Osteoblast (primary cell): ENCODE measurements at regions not wholly inside any gene's neighbourhood (a gene's known extent, or its start where the extent isn't known, plus 50 kb on each side); places are given as distances from the start of the nearest gene placed in this dataset.

Experiments used
- DNase-seq: peaks from one replicate; pipeline ENCODE4 v3.0.0; 2011; ENCODE audit warnings: low spot score, mixed read lengths; ENCODE audit not compliant: insufficient read length; ENCODE audit errors: missing footprints
- H2AFZ ChIP-seq: 2 replicates; pipeline ENCODE4 v1.6.0; 2011; ENCODE audit warnings: mild to moderate bottlenecking, low read length
- H3K27ac ChIP-seq: 2 replicates; pipeline ENCODE4 v1.5.1; 2011; ENCODE audit warnings: mild to moderate bottlenecking, low read depth, low read length, moderate library complexity
- H3K27me3 ChIP-seq: 2 replicates; pipeline ENCODE4 v1.6.0; 2012; ENCODE audit warnings: mild to moderate bottlenecking, control low read depth, inconsistent platforms, low read length, moderate library complexity; ENCODE audit not compliant: insufficient read depth
- H3K36me3 ChIP-seq: 2 replicates; pipeline ENCODE4 v1.5.1; 2011; ENCODE audit warnings: mild to moderate bottlenecking, low read length, control low read depth, moderate library complexity; ENCODE audit not compliant: insufficient read depth
- H3K4me1 ChIP-seq: 2 replicates; pipeline ENCODE4 v1.5.1; 2011; ENCODE audit warnings: mild to moderate bottlenecking, low read length, control low read depth, moderate library complexity; ENCODE audit not compliant: insufficient read depth
- H3K4me2 ChIP-seq: 2 replicates; pipeline ENCODE4 v1.6.0; 2011; ENCODE audit warnings: mild to moderate bottlenecking, low read length; ENCODE audit not compliant: insufficient read depth
- H3K4me3 ChIP-seq: fragments of 200-600 bp; sonication (generic); 3 replicates; pipeline ENCODE4 v1.5.1; 2012; ENCODE audit warnings: mild to moderate bottlenecking, low read length, inconsistent platforms; ENCODE audit not compliant: insufficient read depth
- H3K79me2 ChIP-seq: 2 replicates; pipeline ENCODE4 v1.6.0; 2012; ENCODE audit warnings: mild to moderate bottlenecking, low read length, control low read depth, inconsistent platforms; ENCODE audit not compliant: insufficient read depth
- H3K9me3 ChIP-seq: 2 replicates; pipeline ENCODE4 v1.5.1; 2011; ENCODE audit warnings: low read depth, low read length, control low read depth
- H4K20me1 ChIP-seq: 2 replicates; pipeline ENCODE4 v1.6.0; 2012; ENCODE audit warnings: mild to moderate bottlenecking, low read length, control low read depth; ENCODE audit not compliant: insufficient read depth
- TF ChIP-seq, protein P1 (sequence below): IDR thresholded peaks from 2 replicates; pipeline ENCODE4 v1.5.1; 2011; ENCODE audit warnings: mild to moderate bottlenecking, low read depth, low read length, moderate library complexity; ENCODE audit errors: extremely low read depth

DNA sequence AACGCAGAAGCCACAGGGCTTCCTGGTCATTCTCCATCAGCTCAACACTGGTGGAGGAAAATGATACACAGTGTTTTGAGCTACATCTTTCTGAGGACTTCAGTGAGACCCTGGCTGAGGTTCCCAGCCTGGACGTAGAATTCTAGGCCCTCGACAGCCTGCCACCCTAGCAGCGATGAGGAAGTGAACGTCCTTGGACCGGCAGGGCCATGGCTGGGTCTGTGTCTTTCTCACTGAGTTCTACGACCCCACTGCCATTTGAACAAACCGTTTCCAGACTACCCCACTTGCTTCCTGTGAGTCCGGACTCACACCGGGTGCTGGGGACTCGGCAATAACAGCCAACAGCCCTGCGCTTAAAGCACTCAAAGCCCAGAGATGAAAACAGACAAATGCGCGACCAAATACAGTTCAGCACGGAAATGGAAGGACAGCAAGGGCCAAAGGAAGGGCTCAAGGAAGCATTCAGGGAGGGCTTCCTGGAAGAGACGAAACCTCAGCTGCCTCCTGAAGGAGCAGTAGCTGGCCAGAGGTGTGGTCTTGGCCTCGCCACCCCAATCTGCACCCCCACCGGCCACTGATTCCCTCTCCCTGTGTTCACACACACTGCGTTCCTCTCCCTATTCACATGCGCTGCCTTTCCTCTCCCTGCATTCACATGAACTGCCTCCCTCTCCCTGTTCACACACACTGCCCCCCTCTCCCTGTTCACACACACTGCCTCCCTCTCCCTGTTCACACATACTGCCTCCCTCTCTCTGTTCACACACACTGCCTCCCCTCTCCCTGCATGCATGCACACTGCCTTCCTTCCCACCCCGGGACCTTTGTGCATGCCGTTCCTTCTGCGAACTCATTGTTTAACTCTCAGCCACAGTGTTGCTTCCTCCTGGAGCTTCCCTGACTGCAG, 136.3 kb upstream of the PRR20G start:
- H3K9me3 ChIP-seq = no peaks in the 10 kb centered on the region
- no peak overlapping the region for H2AFZ ChIP-seq
- no peak overlapping the region for H3K27ac ChIP-seq
- DNase-seq = no peak
- H3K4me1 ChIP-seq = no peaks in the 10 kb centered on the region
- no peak overlapping the region for H3K4me2 ChIP-seq
- no peaks in the 10 kb centered on the region for H4K20me1 ChIP-seq
- no peak overlapping the region for H3K4me3 ChIP-seq
- H3K27me3 ChIP-seq = peaks cover 35% of the 10 kb centered on the region
- no peaks in the 10 kb centered on the region for H3K36me3 ChIP-seq
- TF ChIP-seq, protein P1, sequence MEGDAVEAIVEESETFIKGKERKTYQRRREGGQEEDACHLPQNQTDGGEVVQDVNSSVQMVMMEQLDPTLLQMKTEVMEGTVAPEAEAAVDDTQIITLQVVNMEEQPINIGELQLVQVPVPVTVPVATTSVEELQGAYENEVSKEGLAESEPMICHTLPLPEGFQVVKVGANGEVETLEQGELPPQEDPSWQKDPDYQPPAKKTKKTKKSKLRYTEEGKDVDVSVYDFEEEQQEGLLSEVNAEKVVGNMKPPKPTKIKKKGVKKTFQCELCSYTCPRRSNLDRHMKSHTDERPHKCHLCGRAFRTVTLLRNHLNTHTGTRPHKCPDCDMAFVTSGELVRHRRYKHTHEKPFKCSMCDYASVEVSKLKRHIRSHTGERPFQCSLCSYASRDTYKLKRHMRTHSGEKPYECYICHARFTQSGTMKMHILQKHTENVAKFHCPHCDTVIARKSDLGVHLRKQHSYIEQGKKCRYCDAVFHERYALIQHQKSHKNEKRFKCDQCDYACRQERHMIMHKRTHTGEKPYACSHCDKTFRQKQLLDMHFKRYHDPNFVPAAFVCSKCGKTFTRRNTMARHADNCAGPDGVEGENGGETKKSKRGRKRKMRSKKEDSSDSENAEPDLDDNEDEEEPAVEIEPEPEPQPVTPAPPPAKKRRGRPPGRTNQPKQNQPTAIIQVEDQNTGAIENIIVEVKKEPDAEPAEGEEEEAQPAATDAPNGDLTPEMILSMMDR = no peak
- H3K79me2 ChIP-seq = no peaks in the 10 kb centered on the region

DNA sequence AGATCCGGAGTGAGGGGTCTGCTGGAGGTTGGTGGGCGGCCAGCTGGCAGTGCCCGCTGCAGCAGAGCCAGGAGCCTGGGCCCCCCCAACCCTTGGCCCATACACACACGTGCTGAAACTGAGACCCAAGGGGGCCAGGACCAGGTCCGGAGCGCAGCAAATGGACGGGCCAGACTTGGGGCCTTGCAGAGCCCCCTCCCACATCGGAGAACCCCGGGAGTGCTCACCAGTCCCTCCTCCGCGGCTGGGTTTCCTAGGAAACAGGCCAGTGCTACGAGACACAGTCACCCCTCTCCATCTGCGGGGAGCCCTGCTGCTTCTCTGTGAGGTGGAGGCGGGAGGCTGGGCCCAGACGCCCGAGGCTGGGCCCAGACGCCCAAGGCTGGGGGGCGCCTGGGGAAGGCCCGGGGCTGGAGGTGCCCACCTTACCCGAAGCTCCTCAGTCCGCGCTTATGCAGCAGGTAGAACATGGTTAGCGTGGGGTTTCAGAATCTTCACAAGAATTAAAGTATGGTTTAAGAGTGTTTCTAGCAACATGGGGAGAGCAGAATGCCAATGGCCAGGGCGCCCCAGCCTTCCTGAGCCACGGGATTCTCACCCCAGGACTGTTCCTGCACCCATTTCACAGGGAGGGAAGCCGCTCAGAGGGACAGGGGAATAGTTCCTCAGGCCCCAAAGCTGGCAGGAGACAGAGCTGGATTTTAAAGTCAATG, 135.0 kb upstream of the PRR20G start:
- no peak overlapping the region for H3K4me2 ChIP-seq
- H3K27me3 ChIP-seq = peaks cover 34% of the 10 kb centered on the region
- TF ChIP-seq, protein P1 = no peak
- H3K9me3 ChIP-seq = no peaks in the 10 kb centered on the region
- no peak for DNase-seq
- H3K27ac ChIP-seq = no peak overlapping the region
- no peaks in the 10 kb centered on the region for H3K79me2 ChIP-seq
- H3K4me3 ChIP-seq = no peak overlapping the region
- H3K4me1 ChIP-seq = no peaks in the 10 kb centered on the region
- H4K20me1 ChIP-seq = no peaks in the 10 kb centered on the region
- H2AFZ ChIP-seq = no peak overlapping the region
- H3K36me3 ChIP-seq = no peaks in the 10 kb centered on the region

GRCh38 chr3:127421943-127422662, 134.3 kb upstream of the PRR20G start:
- Histone ChIP-seq H4K20me1 (no peaks in the 10 kb centered on the region), H3K27me3 (peaks cover 34% of the 10 kb centered on the region), H3K9me3 (no peaks in the 10 kb centered on the region), H3K4me3 (no peak overlapping the region), H3K4me1 (no peaks in the 10 kb centered on the region), H3K4me2 (no peak overlapping the region), H3K27ac (no peak overlapping the region), H3K36me3 (no peaks in the 10 kb centered on the region), H3K79me2 (no peaks in the 10 kb centered on the region), H2AFZ (no peak overlapping the region)
- TF ChIP-seq, protein P1 = no peak
- no peak for DNase-seq
